K562 (cell line): ENCODE measurements at regions not wholly inside any gene's neighbourhood (a gene's known extent, or its start where the extent isn't known, plus 50 kb on each side); places are given as distances from the start of the nearest gene placed in this dataset.

Source experiments
- ARNT ChIP-seq, 2 experiments: fragments of 450-650 bp; IDR thresholded peaks; 2 replicates each; pipeline ENCODE4 v1.6.1; 2016; ENCODE audit warnings: mild to moderate bottlenecking in 1 of 2
- EGR1 ChIP-seq: fragments of 450-650 bp; conservative IDR thresholded peaks from 2 replicates; pipeline ENCODE4 v1.6.1; 2017; ENCODE audit warnings: mild to moderate bottlenecking
- KDM4B ChIP-seq, 2 experiments: fragments of 450-650 bp in 1 of 2; sonication (generic) in 1 of 2; IDR thresholded peaks; 2 replicates each; pipeline ENCODE4 v1.6.1; 2016 to 2017; ENCODE audit warnings: borderline replicate concordance in 2 of 2, antibody characterized with exemption in 1 of 2, low read depth in 1 of 2, mild to moderate bottlenecking in 1 of 2
- ZBTB12 ChIP-seq: fragments of 250-450 bp; sonication (Bioruptor Pico); IDR thresholded peaks from 2 replicates; pipeline ENCODE4 v1.4.0; 2020
- ZNF197 ChIP-seq: fragments of 200-800 bp; sonication (Bioruptor generic); IDR thresholded peaks from 2 replicates; pipeline ENCODE4 v1.6.1; 2016; ENCODE audit warnings: low read depth, missing genetic modification characterization, missing compliant biosample characterization
- TF ChIP-seq, protein P1 (sequence below): fragments of 150-350 bp; conservative IDR thresholded peaks from 2 replicates; pipeline ENCODE4 v1.6.1; 2014; ENCODE audit warnings: low read length
- TF ChIP-seq, protein P2 (sequence below): fragments of 250-450 bp; sonication (Bioruptor Pico); IDR thresholded peaks from 2 replicates; pipeline ENCODE4 v1.4.0; 2020; ENCODE audit warnings: mild to moderate bottlenecking, moderate library complexity

GRCh38 chr2:181146171-181146570 lies 165.8 kb downstream of the UBE2E3 start (continued):
- TF ChIP-seq ZBTB12 (no peak), ZNF197 (CRISPR knock-in tag) (no peak), EGR1 (no peak), ARNT (IDR thresholded peaks at IDR 0.05) (no peak), KDM4B (IDR thresholded peaks at IDR 0.05; ENCODE audit: borderline replicate concordance in 2 of 2, low read depth in 1 of 2) (no peak)
- TF ChIP-seq, protein P1, sequence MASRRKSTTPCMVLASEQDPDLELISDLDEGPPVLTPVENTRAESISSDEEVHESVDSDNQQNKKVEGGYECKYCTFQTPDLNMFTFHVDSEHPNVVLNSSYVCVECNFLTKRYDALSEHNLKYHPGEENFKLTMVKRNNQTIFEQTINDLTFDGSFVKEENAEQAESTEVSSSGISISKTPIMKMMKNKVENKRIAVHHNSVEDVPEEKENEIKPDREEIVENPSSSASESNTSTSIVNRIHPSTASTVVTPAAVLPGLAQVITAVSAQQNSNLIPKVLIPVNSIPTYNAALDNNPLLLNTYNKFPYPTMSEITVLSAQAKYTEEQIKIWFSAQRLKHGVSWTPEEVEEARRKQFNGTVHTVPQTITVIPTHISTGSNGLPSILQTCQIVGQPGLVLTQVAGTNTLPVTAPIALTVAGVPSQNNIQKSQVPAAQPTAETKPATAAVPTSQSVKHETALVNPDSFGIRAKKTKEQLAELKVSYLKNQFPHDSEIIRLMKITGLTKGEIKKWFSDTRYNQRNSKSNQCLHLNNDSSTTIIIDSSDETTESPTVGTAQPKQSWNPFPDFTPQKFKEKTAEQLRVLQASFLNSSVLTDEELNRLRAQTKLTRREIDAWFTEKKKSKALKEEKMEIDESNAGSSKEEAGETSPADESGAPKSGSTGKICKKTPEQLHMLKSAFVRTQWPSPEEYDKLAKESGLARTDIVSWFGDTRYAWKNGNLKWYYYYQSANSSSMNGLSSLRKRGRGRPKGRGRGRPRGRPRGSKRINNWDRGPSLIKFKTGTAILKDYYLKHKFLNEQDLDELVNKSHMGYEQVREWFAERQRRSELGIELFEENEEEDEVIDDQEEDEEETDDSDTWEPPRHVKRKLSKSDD, result no peak
- TF ChIP-seq, protein P2, sequence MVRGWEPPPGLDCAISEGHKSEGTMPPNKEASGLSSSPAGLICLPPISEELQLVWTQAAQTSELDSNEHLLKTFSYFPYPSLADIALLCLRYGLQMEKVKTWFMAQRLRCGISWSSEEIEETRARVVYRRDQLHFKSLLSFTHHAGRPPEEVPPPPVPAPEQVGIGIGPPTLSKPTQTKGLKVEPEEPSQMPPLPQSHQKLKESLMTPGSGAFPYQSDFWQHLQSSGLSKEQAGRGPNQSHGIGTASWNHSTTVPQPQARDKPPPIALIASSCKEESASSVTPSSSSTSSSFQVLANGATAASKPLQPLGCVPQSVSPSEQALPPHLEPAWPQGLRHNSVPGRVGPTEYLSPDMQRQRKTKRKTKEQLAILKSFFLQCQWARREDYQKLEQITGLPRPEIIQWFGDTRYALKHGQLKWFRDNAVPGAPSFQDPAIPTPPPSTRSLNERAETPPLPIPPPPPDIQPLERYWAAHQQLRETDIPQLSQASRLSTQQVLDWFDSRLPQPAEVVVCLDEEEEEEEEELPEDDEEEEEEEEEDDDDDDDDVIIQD (CRISPR knock-in tag), result no peak
